ENCODE measurements at regions not wholly inside any gene's neighbourhood (a gene's known extent, or its start where the extent isn't known, plus 50 kb on each side); places are given as distances from the start of the nearest gene placed in this dataset.

DNA sequence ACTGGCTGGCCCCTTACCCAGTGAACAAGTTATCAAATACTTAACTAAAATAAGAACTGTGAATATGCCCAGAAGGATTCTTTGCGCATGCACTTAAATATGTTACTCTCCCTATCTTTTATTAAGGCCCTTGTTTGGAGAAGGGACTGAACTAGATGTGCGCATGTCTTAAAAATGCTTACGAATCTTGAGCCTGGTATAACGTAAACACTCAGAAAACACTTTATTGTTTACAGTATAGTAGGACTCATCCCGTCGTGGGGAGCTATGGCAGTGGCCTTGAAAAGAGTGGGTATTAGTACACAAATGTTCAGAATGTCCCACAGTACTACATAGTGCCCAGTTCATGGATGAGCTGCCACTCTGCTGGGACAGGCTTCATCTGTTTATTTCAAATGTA lies 75.9 kb upstream of the MAP4K3 start:
- CTCF ChIA-PET, result interaction anchor here (0.6 kb wide), 1 partner anchor 74 kb away, joined by 3 read pairs; no protein-coding TSS in a partner anchor
- no peak for DNase-seq
- ATAC-seq (ENCODE audit: low read depth), result no peak
- intact Hi-C loops (cut with micrococcal nuclease), result loop anchor here (1.0 to 2.0 kb wide), 2 partner anchors 20 to 217 kb away; no protein-coding TSS in a partner anchor
- Mint-ChIP-seq H3K27me3 (no peaks in the 10 kb centered on the region), H3K4me3 (no peak overlapping the region), H3K4me1 (peaks cover 19% of the 10 kb centered on the region), H3K9me3 (no peaks in the 10 kb centered on the region), H3K36me3 (ENCODE audit: low read depth) (no peaks in the 10 kb centered on the region), H3K27ac (no peak overlapping the region)
- POLR2A ChIA-PET, result no interaction called here
- TF ChIP-seq, protein P1, sequence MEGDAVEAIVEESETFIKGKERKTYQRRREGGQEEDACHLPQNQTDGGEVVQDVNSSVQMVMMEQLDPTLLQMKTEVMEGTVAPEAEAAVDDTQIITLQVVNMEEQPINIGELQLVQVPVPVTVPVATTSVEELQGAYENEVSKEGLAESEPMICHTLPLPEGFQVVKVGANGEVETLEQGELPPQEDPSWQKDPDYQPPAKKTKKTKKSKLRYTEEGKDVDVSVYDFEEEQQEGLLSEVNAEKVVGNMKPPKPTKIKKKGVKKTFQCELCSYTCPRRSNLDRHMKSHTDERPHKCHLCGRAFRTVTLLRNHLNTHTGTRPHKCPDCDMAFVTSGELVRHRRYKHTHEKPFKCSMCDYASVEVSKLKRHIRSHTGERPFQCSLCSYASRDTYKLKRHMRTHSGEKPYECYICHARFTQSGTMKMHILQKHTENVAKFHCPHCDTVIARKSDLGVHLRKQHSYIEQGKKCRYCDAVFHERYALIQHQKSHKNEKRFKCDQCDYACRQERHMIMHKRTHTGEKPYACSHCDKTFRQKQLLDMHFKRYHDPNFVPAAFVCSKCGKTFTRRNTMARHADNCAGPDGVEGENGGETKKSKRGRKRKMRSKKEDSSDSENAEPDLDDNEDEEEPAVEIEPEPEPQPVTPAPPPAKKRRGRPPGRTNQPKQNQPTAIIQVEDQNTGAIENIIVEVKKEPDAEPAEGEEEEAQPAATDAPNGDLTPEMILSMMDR (IDR thresholded peaks at IDR 0.05), result no peak

DNA sequence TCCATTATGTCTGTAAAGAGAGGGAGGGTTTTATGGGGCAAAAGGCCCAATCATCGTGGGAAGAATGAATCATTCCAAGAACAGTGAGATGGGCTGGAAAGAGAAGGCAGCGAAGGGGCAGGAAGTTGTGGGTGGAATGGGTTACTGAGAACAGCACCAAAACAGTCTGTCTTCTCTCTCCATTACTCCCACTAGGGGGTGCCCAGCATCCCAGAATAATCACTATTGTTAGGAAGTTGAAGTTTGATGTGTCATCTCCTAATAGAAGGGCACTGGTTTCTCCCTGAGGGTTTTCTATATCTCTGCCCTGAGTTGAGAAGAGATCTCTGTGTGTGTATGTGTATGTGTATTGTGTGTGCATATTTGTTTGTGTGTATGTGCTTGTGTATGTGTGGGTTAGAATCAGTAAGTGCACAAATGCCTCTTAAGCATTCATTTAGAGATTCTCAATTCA lies 76.6 kb upstream of the MAP4K3 start:
- H3K27ac Mint-ChIP-seq, result no peak overlapping the region
- H3K36me3 Mint-ChIP-seq (ENCODE audit: low read depth), result no peaks in the 10 kb centered on the region
- peaks cover 19% of the 10 kb centered on the region for H3K4me1 Mint-ChIP-seq
- no peak overlapping the region for H3K4me3 Mint-ChIP-seq
- no peaks in the 10 kb centered on the region for H3K27me3 Mint-ChIP-seq
- ATAC-seq (ENCODE audit: low read depth), result peak; percentile 57
- intact Hi-C loops (cut with micrococcal nuclease), result loop anchor here (1.0 to 2.0 kb wide), 2 partner anchors 21 to 217 kb away; no protein-coding TSS in a partner anchor
- H3K9me3 Mint-ChIP-seq, result no peaks in the 10 kb centered on the region
- no peak for DNase-seq
- ChIA-PET POLR2A (no interaction called here), CTCF (no interaction called here)
- TF ChIP-seq, protein P1 (IDR thresholded peaks at IDR 0.05), result no peak

DNA sequence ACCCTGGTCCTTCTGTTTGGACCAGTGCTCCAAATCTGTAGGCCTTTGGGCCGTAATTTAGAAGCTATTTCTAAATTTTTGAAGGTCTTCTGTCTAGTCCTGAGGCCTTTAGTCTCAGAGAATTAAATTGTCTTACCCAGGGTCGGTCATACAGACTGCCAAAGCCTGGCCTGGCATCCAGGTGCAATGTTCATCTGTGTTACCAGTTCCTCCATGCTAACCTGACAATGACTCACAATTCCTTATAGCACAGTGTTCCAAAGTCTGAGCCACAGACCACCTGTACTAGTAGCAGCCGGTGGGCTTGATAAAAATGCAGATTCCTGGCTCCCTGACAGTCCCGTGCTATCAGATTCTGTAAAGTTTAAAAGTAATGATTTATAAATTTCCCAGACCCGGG lies 77.7 kb upstream of the MAP4K3 start:
- intact Hi-C loops (cut with micrococcal nuclease), result no loop called here
- H3K36me3 Mint-ChIP-seq (ENCODE audit: low read depth), result no peaks in the 10 kb centered on the region
- H3K4me3 Mint-ChIP-seq, result no peak overlapping the region
- no peaks in the 10 kb centered on the region for H3K27me3 Mint-ChIP-seq
- ChIA-PET POLR2A (no interaction called here), CTCF (interaction anchor here (1.2 kb wide), 1 partner anchor 215 kb away, joined by 4 read pairs; no protein-coding TSS in a partner anchor)
- no peak for DNase-seq
- H3K27ac Mint-ChIP-seq, result no peak overlapping the region
- H3K4me1 Mint-ChIP-seq, result peaks cover 19% of the 10 kb centered on the region
- H3K9me3 Mint-ChIP-seq, result no peaks in the 10 kb centered on the region
- TF ChIP-seq, protein P1 (IDR thresholded peaks at IDR 0.05), result no peak
- ATAC-seq (ENCODE audit: low read depth), result no peak

DNA sequence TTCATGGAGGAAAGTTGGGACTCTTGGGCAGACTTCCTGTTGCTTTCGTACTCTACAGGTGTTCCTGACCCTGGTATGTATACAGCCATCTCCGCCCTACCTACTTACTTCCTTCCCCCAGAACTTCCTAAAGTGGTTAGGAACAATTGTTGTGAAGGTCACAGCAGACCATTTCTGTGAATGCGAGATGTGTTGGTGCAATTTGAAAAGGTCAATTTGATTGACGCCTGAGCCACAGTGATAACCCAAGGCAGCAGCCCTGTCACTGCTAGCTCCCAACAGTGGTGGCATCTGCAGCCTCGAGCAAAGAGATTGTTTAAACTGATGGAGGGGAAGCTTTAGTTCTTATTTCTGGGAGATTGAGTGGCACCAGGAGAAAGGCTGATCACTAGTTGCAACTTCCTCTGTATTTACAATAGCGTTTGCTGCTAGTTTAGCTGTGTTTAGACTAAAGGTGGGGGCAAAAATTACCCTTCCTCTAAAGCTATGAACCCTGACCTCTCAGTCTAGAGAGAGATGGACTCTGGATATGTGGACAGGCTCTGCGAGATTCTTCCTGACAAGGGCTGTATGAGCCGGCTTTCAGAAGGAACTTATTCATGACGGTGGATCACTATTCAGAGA lies 78.3 kb upstream of the MAP4K3 start:
- Mint-ChIP-seq H3K27ac (no peak overlapping the region), H3K36me3 (ENCODE audit: low read depth) (no peaks in the 10 kb centered on the region), H3K9me3 (no peaks in the 10 kb centered on the region), H3K4me1 (peaks cover 19% of the 10 kb centered on the region), H3K27me3 (no peaks in the 10 kb centered on the region), H3K4me3 (no peak overlapping the region)
- intact Hi-C loops (cut with micrococcal nuclease), result no loop called here
- no peak for DNase-seq
- CTCF ChIA-PET, result interaction anchor here (1.2 kb wide), 1 partner anchor 215 kb away, joined by 4 read pairs; no protein-coding TSS in a partner anchor
- TF ChIP-seq, protein P1 (IDR thresholded peaks at IDR 0.05), result no peak
- no peak for ATAC-seq (ENCODE audit: low read depth)
- POLR2A ChIA-PET, result no interaction called here

GRCh38 chr2:39515897-39516346 lies 78.8 kb upstream of the MAP4K3 start:
- intact Hi-C loops (cut with micrococcal nuclease), result no loop called here

More at GRCh38 chr2:39515897-39516346, 78.8 kb upstream of the MAP4K3 start:
- Mint-ChIP-seq H3K4me1 (peaks cover 19% of the 10 kb centered on the region), H3K4me3 (no peak overlapping the region), H3K27ac (no peak overlapping the region), H3K9me3 (no peaks in the 10 kb centered on the region), H3K36me3 (ENCODE audit: low read depth) (no peaks in the 10 kb centered on the region), H3K27me3 (no peaks in the 10 kb centered on the region)
- DNase-seq (no peak), ATAC-seq (ENCODE audit: low read depth) (no peak)
- TF ChIP-seq, protein P1 (IDR thresholded peaks at IDR 0.05), result no peak
- POLR2A ChIA-PET, result no interaction called here
- CTCF ChIA-PET, result interaction anchor here (1.2 kb wide), 1 partner anchor 214 kb away, joined by 4 read pairs; no protein-coding TSS in a partner anchor
